H9 (cell line): ENCODE measurements at regions not wholly inside any gene's neighbourhood (a gene's known extent, or its start where the extent isn't known, plus 50 kb on each side); places are given as distances from the start of the nearest gene placed in this dataset.

ENCODE experiments used
- DNase-seq: peaks from one replicate; pipeline ENCODE4 v3.0.0-alpha.2; 2017
- H2AFZ ChIP-seq: one replicate; pipeline ENCODE4 v1.6.1; 2013; ENCODE audit warnings: mild to moderate bottlenecking, low read length, control low read depth, moderate library complexity
- H2AK5ac ChIP-seq: 2 replicates; pipeline ENCODE4 v1.6.1; 2013; ENCODE audit warnings: low read length, control low read depth, mixed read lengths; ENCODE audit not compliant: insufficient read length
- H2BK120ac ChIP-seq: one replicate; pipeline ENCODE4 v1.6.1; 2013; ENCODE audit warnings: low read depth, mild to moderate bottlenecking, low read length, control low read depth, inconsistent platforms; ENCODE audit not compliant: poor library complexity, severe bottlenecking
- H2BK12ac ChIP-seq: 2 replicates; pipeline ENCODE4 v1.6.1; 2013; ENCODE audit warnings: low read length, control low read depth, mixed read lengths, low read depth; ENCODE audit not compliant: insufficient read length
- H2BK15ac ChIP-seq: 2 replicates; pipeline ENCODE4 v1.6.1; 2013; ENCODE audit warnings: low read depth, low read length, control low read depth
- H2BK20ac ChIP-seq: one replicate; pipeline ENCODE4 v1.6.1; 2013; ENCODE audit warnings: low read depth, mild to moderate bottlenecking, low read length, control low read depth, inconsistent platforms; ENCODE audit not compliant: poor library complexity, severe bottlenecking
- H2BK5ac ChIP-seq: 2 replicates; pipeline ENCODE4 v1.6.1; 2013; ENCODE audit warnings: low read length, control low read depth, mixed read lengths; ENCODE audit not compliant: insufficient read length
- H3K14ac ChIP-seq: 2 replicates; pipeline ENCODE4 v1.6.1; 2013; ENCODE audit warnings: low read length, control low read depth; ENCODE audit not compliant: insufficient read depth
- H3K18ac ChIP-seq: 2 replicates; pipeline ENCODE4 v1.6.1; 2013; ENCODE audit warnings: low read depth, mild to moderate bottlenecking, mixed read lengths, low read length, control low read depth; ENCODE audit not compliant: insufficient read length
- H3K23ac ChIP-seq: 2 replicates; pipeline ENCODE4 v1.6.1; 2013; ENCODE audit warnings: low read length, control low read depth, mixed read lengths, low read depth; ENCODE audit not compliant: insufficient read length
- H3K23me2 ChIP-seq: 2 replicates; pipeline ENCODE4 v1.6.1; 2013; ENCODE audit warnings: low read depth, mild to moderate bottlenecking, mixed read lengths, low read length, control low read depth; ENCODE audit not compliant: insufficient read length, poor library complexity, severe bottlenecking
- H3K27ac ChIP-seq: 2 replicates; pipeline ENCODE4 v1.5.1; 2013; ENCODE audit warnings: low read length, control low read depth, mixed read lengths, low read depth; ENCODE audit not compliant: insufficient read length
- H3K27me3 ChIP-seq: 2 replicates; pipeline ENCODE4 v1.6.1; 2013; ENCODE audit warnings: low read length, control low read depth, inconsistent platforms; ENCODE audit not compliant: insufficient read depth
- H3K4ac ChIP-seq: 2 replicates; pipeline ENCODE4 v1.6.1; 2013; ENCODE audit warnings: low read depth, mild to moderate bottlenecking, control low read depth, inconsistent platforms, low read length, moderate library complexity
- H3K4me1 ChIP-seq: 2 replicates; pipeline ENCODE4 v1.6.1; 2013; ENCODE audit warnings: low read length, control low read depth, inconsistent platforms; ENCODE audit not compliant: insufficient read depth
- H3K4me2 ChIP-seq: 2 replicates; pipeline ENCODE4 v1.6.1; 2013; ENCODE audit warnings: low read length, control low read depth, mixed read lengths; ENCODE audit not compliant: insufficient read length, insufficient read depth
- H3K56ac ChIP-seq: 2 replicates; pipeline ENCODE4 v1.6.1; 2013; ENCODE audit warnings: low read depth, mild to moderate bottlenecking, mixed read lengths, low read length, control low read depth; ENCODE audit not compliant: insufficient read length
- H3K79me1 ChIP-seq: 2 replicates; pipeline ENCODE4 v1.6.1; 2013; ENCODE audit warnings: low read depth, mild to moderate bottlenecking, moderate library complexity, low read length, control low read depth, inconsistent platforms; ENCODE audit not compliant: insufficient read depth, poor library complexity, severe bottlenecking
- H3K79me2 ChIP-seq: 2 replicates; pipeline ENCODE4 v1.6.1; 2013; ENCODE audit warnings: low read length, control low read depth, inconsistent platforms; ENCODE audit not compliant: insufficient read depth
- H3K9ac ChIP-seq: 2 replicates; pipeline ENCODE4 v1.6.1; 2013; ENCODE audit warnings: low read length, control low read depth, mixed read lengths; ENCODE audit not compliant: insufficient read length; ENCODE audit errors: extremely low read depth
- H3K9me3 ChIP-seq: one replicate; pipeline ENCODE4 v1.6.1; 2013; ENCODE audit warnings: low read depth, low read length, inconsistent platforms; ENCODE audit not compliant: control insufficient read depth
- H3T11ph ChIP-seq: one replicate; pipeline ENCODE4 v1.6.1; 2013; ENCODE audit warnings: mild to moderate bottlenecking, low read length, control low read depth, inconsistent platforms
- H4K20me1 ChIP-seq: one replicate; pipeline ENCODE4 v1.6.1; 2013; ENCODE audit not compliant: control insufficient read depth, insufficient read length, insufficient read depth
- H4K5ac ChIP-seq: 2 replicates; pipeline ENCODE4 v1.6.1; 2013; ENCODE audit warnings: low read depth, mild to moderate bottlenecking, mixed read lengths, low read length, control low read depth; ENCODE audit not compliant: insufficient read length
- H4K8ac ChIP-seq: replicated peaks from 2 replicates; pipeline ENCODE4 v1.6.1; 2013; ENCODE audit warnings: low read length, control low read depth, mixed read lengths, low read depth; ENCODE audit not compliant: insufficient read length
- H4K91ac ChIP-seq: 2 replicates; pipeline ENCODE4 v1.6.1; 2013; ENCODE audit warnings: low read depth, mild to moderate bottlenecking, moderate library complexity, mixed read lengths, low read length, control low read depth; ENCODE audit not compliant: insufficient read length
- H3K27ac Mint-ChIP-seq, 3 experiments: 2 replicates in 2 of 3; 3 replicates in 1 of 3; pipeline ENCODE4 v1.8.0; 2020 to 2021; ENCODE audit warnings: mixed read lengths in 3 of 3, mild to moderate bottlenecking in 1 of 3, moderate library complexity in 1 of 3
- H3K27me3 Mint-ChIP-seq: 2 replicates; pipeline ENCODE4 v1.8.0; 2021; ENCODE audit warnings: low read depth, mild to moderate bottlenecking, moderate library complexity, mixed read lengths
- H3K36me3 Mint-ChIP-seq, 3 experiments: 2 replicates in 2 of 3; 3 replicates in 1 of 3; pipeline ENCODE4 v1.8.0; 2020 to 2021; ENCODE audit warnings: low read depth in 3 of 3, mixed read lengths in 3 of 3; ENCODE audit not compliant: insufficient read depth in 1 of 3
- H3K4me1 Mint-ChIP-seq, 2 experiments: 2 replicates each; pipeline ENCODE4 v1.8.0; 2020; ENCODE audit warnings: mixed read lengths in 2 of 2
- H3K4me3 Mint-ChIP-seq, 2 experiments: 2 replicates in 1 of 2; 3 replicates in 1 of 2; pipeline ENCODE4 v1.8.0; 2020 to 2021; ENCODE audit warnings: mild to moderate bottlenecking in 2 of 2, mixed read lengths in 2 of 2, moderate library complexity in 1 of 2
- H3K9me3 Mint-ChIP-seq, 2 experiments: 2 replicates in 1 of 2; 3 replicates in 1 of 2; pipeline ENCODE4 v1.8.0; 2020; ENCODE audit warnings: mild to moderate bottlenecking in 2 of 2, mixed read lengths in 2 of 2, moderate library complexity in 1 of 2
- CTCF ChIP-seq: fragments of 200-600 bp; sonication (generic); conservative IDR thresholded peaks from 3 replicates; pipeline ENCODE4 v1.8.0; 2021; ENCODE audit warnings: antibody characterized with exemption, mild to moderate bottlenecking
- WGBS: extraction: QIAGEN DNeasy Blood & Tissue Kit; methylation state at CpG from one replicate; pipeline ENCODE4 v1.1.7; 2013; ENCODE audit warnings: missing lambda C conversion rate, low lambda C conversion rate, mixed read lengths; ENCODE audit not compliant: insufficient read length; ENCODE audit errors: extremely low coverage; 5-methylcytosine and 5-hydroxymethylcytosine counted together

GRCh38 chr14:44863271-44863670, 98.5 kb downstream of the KLHL28 start:
- Histone ChIP-seq H2BK12ac (no peak overlapping the region), H3K27me3 (no peaks in the 10 kb centered on the region; the same call in 1 of the 2 replicates), H3T11ph (no peak overlapping the region), H2AK5ac (no peak overlapping the region), H4K5ac (no peak overlapping the region), H3K79me2 (no peaks in the 10 kb centered on the region), H2AFZ (no peak overlapping the region), H3K9me3 (no peaks in the 10 kb centered on the region), H2BK20ac (no peak overlapping the region), H3K4ac (no peak overlapping the region), H3K4me1 (no peaks in the 10 kb centered on the region), H3K23ac (no peak overlapping the region), H2BK5ac (no peak overlapping the region), H3K18ac (no peak overlapping the region), H4K91ac (no peak overlapping the region), H3K4me2 (no peak overlapping the region), H3K79me1 (no peaks in the 10 kb centered on the region), H2BK120ac (no peak overlapping the region), H3K23me2 (no peaks in the 10 kb centered on the region), H2BK15ac (no peak overlapping the region), H3K9ac (no peak overlapping the region), H3K56ac (no peak overlapping the region), H3K27ac (no peak overlapping the region), H4K8ac (no peak overlapping the region), H3K14ac (no peak overlapping the region), H4K20me1 (no peaks in the 10 kb centered on the region)
- no peak for TF ChIP-seq CTCF
- H3K9me3 Mint-ChIP-seq = peaks cover 0 to 4% of the 10 kb centered on the region in 2 experiments; a peak in 1 of 5 replicates
- H3K4me1 Mint-ChIP-seq = peaks cover 9% of the 10 kb centered on the region in 2 experiments
- no peak overlapping the region for H3K4me3 Mint-ChIP-seq
- DNase-seq = no peak
- WGBS = no CpG with 5 or more reads among the region's 3 CpGs
- no peaks in the 10 kb centered on the region; the same call in 1 of the 2 replicates for H3K27me3 Mint-ChIP-seq
- no peaks in the 10 kb centered on the region for H3K36me3 Mint-ChIP-seq
- H3K27ac Mint-ChIP-seq = no peak overlapping the region
